ENCODE measurements at regions not wholly inside any gene's neighbourhood (a gene's known extent, or its start where the extent isn't known, plus 50 kb on each side); places are given as distances from the start of the nearest gene placed in this dataset.

- TF ChIP-seq CTCF (IDR thresholded peaks at IDR 0.05) (no peak), POLR2A (IDR thresholded peaks at IDR 0.05) (no peak)
These were observed 142.5 kb downstream of the C11orf91 start for GRCh38 chr11:33558097-33558496.

All from adrenal gland (tissue), 5 donors.